Medulla oblongata (tissue), 1 donor: ENCODE measurements at regions not wholly inside any gene's neighbourhood (a gene's known extent, or its start where the extent isn't known, plus 50 kb on each side); places are given as distances from the start of the nearest gene placed in this dataset.
"Not testable (repeated sequence)": the region's sequence is repeated elsewhere in the genome, so short reads cannot be mapped to it uniquely, and the experiment has no call there.

Experiments used
- DNase-seq: peaks from one replicate; pipeline ENCODE4 v3.0.0-alpha.2; 2015; ENCODE audit errors: extremely low spot score

DNA sequence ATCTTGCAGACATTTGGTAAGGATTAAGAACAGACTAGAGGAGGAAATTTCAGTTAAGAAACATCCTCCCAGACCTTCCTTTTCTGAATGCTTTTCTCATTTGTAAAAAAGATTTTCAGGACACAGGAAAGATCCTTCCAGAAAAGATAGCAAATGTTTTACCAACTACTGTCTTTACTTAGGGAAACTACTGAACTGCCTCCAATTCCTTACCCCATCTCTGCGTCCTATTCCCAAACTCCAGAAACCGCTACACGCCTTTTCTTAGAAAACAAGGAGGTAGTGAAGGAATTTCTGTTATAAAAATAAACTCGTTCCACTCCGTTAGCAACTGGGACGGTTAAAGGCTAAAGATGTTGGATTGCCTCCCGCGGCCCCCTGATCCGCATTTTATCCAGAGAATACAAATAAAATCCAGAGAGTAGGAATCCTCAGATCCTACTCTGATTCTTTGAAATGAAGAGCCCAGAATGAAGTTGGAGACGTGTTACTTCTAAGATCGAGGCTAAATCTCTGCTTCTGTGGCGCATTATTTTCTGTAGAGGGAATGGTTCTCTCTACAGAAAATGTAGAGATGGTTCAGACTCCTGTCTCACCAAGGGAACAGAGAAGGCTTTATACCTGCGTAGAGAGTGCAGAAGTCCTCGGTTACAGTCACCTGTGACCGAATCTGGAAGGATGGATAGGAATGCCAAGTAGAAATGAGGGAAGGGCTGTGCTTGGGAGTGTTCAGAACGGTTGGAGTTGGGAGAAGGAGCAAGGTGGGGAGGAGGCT, 133.0 kb downstream of the GPX5 start:
- no peak for DNase-seq

DNA sequence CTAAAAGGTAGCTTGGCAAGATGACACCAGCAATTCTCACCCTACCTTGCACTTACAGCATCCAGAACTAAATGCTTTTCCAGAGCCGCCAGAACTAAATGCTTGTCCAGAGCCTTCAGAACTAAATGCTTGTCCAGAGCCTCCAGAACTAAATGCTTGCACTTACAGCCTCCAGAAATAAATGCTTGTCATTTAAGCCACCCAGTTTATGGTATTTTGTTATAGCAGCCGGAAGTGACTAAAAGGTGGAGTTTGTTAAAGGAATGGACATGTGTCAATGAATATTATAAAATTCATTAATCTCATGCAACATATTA, 133.5 kb downstream of the GPX5 start:
- DNase-seq = no peak

DNA sequence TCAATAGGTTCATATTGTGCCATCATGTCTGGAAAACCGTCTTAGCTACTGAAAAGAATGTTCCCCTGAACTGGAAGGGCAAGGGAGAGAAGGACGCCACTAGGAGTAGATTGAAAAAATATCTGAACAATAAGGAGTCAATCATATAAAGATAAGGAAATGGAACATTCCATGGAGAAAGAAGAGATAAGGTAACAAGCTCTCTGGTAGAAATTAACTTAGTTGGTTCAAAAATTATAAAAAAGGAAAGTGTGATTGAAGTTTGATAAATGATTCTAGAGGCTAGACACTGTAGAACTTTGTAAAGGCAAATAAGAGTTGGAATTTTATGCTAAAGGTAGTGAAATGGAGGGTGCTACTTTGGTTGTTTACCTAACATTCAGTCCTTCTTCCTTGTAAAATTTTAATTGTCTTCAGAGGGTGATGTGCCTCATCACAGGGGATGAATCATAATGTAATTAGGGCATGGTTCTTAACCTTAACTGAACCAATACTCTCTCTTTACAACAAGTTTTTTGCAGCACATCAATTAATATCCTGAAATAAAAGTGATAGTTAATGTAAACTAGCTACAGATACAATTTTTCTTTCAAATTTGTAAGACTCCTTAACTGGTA, 135.5 kb downstream of the GPX5 start:
- DNase-seq = no peak

DNA sequence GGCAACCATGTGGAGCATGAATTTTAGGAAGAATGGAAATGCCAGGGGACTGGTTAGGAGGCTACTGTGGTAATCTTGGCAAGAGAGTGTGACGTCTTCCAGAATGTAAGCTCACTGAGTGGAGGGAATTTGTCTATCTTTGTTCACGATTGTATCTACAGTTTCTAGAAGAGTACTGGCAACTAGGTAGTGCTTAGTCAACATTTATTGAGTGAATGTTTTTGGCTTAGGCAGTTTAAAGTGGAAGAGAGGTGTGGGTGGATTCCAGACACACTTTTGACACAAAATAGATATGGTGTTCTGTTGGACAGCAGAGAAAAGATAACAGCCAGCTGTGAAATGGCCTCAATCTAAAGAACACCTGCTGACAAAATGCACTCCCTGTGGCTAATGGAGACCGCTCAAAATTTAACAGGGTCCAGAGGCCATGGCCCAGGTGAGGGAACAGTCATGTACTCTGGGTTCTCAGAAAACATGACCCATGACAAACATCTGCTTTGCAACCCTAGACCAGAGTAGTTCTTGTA, 139.3 kb downstream of the GPX5 start:
- no peak for DNase-seq

DNA sequence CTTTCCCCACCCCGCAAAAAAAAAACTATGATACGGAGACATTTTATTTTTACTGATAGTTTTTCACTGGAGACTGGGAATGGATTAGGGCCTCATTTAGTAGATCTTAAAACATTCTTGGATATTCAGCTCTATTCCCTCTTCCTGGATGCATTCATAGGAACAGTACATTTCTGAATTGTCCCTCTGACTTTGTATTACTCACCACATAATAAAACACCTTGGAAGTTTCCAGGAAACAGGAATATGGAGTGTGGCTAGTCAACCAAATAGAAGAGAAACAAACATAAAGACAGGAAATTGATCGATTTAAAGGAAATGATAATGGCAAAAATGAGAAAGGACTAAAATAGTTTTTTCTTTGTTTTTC, 147.7 kb downstream of the GPX5 start:
- no peak for DNase-seq

DNA sequence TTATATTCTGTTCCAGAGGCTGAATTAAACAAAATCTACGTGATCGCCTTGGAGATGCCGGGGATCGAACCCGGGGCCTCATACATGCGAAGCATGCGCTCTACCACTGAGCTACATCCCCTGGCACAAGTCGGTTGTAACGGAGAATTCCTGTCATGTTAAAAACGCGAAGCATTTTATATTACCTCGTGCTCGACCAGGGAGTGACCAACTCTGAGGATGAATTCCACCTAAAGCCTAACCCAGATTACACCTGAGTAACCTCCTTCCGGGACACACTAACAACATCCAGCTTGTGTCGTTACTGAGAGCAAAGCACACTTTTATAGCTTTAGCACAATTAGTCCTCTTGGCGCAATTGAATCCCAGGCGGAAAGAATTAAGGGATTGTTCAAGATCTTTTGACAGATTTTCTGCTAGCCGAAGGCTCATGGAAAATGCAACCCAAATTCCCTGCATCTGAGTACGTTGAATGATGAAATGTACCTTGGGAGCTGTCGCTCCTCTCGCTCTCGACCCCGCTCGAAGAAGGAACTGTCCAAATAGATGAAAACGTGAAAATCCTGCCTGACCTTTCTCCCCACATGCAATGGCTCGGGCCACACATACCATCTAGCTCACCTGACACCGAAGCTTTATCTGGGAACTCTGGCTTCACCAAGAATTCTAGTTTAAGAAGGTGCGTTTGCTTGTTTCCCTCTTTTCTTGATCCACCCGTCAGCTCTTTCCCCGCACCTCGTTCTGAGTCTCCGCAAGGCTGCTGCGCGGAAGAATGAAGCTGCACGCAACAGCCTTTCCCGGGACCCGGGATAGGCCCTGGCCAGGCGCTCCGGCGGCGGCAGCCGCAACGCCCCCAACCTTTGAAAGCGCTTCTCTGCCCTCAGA, 148.3 kb downstream of the GPX5 start:
- DNase-seq = peak; percentile 4

DNA sequence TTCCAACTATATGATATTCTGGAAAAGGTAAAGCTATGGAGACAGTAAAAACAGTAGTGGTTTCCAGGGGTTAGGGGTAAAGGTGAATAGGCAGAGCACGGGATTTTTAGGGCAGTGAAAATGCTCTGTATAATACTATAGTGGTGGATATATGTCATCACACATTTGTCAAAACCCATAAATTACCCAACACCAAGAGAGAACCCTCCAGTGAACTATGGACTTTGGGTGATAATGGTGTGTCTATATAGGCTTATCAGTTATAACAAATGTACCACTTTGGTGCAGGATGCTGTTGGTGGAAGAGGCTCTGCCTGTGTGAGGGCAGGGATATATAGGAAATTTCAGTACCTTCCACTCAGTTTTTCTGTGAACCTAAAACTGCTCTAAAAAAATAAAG, 149.9 kb downstream of the GPX5 start:
- DNase-seq = no peak

DNA sequence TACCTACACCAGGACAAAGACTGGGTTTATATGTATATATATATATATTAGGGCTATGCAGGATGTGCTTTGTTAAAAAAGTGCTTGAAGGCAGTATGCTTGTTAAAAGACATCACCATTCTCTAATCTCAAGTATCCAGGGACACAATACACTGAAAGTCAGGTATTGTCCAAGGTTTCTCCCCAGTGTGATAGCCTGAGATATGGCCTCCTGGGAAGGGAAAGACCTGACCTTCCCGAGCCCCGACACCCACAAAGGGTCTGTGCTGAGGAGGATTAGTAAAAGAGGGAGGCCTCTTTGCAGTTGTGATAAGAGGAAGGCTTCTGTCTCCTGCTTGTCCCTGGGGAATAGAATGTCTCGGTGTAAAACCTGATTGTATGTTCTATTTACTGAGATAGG, 156.9 kb downstream of the GPX5 start:
- DNase-seq = no peak

DNA sequence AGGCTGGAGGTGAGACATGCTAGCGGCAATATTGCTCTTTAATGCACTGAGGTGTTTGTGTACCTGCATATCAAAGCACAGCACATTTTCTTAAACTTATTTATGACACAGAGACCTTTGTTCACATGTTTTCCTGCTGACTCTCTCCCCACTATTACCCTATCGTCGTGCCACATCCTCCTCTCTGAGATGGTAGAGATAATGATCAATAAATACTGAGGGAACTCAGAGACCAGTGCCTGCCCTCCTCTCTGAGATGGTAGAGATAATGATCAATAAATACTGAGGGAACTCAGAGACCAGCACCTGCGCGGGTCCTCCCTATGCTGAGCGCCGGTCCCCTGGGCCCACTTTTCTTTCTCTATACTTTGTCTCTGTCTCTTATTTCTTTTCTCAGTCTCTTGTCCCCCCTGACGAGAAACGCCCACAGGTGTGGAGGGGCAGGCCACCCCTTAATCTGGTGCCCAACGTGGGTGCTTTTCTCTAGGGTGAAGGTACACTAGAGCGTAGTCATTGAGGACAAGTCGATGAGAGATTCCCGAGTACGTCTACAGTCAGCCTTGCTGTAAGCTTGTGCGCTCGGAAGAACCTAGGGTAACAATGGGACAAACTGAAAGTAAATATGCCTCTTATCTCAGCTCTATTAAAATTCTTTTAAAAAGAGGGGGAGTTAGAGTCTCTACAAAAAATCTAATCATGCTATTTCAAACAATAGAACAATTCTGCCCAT, 157.4 kb downstream of the GPX5 start:
- not testable (repeated sequence) for DNase-seq

DNA sequence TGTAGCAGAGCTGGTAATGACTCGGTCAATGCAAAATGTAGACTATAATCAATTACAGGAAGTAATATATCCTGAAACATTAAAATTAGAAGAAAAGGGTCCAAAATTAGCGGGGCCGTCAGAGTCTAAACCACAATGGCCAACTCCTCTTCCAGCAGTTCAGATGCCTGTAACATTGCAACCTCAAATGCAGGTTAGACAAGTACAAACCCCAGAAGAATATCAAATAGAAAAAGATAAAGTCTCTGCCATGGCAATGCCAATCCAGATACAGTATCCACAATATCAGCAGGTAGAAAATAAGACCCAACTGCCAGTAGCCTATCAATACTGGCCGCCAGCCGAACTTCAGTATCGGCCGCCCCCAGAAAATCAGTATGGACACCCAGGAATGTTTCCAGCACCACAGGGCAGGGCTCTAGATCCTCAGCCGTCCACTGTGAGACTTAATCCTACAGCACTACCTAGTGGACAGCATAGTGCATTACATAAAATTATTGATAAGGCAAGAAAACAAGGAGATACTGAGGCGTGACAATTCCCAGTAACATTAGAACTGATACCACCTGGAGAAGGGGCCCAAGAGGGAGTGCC, 158.4 kb downstream of the GPX5 start:
- DNase-seq = peak; percentile 7

DNA sequence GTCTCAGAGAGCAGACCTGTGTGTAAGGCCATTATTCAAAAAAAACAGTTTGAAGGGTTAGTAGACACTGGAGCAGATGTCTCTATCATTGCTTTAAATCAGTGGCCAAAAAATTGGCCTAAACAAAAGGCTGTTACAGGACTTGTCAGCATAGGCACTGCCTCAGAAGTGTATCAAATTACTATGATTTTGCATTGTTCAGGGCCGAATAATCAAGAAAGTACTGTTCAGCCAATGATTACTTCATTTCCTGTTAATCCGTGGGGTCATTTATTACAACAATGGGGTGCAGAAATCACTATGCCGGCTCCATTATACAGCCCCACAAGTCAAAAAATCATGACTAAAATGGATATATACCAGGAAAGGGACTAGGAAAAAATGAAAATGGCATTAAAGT, 160.3 kb downstream of the GPX5 start:
- DNase-seq = not testable (repeated sequence)

DNA sequence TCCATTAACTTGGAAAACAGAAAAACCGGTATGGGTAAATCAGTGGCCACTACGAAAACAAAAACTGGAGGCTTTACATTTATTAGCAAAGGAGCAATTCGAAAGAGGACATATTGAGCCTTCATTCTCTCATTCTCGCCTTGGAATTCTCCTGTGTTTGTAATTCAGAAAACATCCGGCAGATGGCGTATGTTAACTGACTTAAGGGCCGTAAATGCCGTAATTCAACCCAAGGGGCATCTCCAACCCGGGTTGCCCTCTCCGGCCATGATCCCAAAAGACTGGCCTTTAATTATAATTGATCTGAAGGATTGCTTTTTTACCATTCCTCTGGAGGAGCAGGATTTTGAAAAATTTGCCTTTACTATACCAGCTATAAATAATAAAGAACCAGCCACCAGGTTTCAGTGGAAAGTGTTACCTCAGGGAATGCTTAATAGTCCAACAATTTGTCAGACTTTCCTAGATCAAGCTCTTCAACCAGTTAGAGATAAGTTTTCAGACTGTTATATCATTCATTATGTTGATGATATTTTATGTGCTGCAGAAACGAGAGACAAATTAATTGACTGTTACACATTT, 160.9 kb downstream of the GPX5 start:
- peak; percentile 85 for DNase-seq

DNA sequence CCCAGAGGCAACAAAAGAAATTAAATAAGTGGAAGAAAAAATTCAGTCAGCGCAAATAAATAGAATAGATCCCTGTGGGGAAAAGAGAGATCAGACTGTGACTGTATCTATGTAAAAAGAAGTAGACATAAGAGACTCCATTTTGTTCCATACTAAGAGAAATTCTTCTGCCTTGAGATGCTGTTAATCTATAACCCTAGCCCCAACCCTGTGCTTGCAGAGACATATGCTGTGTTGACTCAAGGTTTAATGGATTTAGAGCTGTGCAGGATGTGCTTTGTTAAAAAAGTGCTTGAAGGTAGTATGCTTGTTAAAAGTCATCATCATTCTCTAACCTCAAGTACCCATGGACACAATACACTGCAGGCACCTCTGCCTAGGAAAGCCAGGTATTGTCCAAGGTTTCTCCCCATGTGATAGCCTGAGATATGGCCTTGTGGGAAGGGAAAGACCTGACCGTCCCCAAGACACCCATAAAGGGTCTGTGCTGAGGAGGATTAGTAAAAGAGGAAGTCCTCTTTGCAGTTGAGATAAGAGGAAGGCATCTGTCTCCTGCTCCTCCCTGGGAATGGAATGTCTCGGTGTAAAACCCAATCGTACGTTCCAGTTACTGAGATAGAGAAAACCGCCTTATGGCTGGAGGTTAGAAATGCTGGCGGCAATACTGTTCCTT, 161.8 kb downstream of the GPX5 start:
- DNase-seq = not testable (repeated sequence)

DNA sequence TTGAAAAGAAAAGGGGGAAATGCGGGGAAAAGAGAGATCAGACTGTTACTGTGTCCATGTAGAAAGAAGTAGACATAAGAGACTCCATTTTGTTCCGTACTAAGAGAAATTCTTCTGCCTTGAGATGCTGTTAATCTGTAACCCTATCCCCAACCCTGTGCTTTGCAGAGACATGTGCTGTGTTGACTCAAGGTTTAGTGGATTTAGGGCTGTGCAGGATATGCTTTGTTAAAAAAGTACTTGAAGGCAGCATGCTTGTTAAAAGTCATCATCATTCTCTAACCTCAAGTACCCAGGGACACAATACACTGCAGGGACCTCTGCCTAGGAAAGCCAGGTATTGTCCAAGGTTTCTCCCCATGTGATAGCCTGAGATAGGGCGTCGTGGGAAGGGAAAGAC, 166.3 kb downstream of the GPX5 start:
- not testable (repeated sequence) for DNase-seq

DNA sequence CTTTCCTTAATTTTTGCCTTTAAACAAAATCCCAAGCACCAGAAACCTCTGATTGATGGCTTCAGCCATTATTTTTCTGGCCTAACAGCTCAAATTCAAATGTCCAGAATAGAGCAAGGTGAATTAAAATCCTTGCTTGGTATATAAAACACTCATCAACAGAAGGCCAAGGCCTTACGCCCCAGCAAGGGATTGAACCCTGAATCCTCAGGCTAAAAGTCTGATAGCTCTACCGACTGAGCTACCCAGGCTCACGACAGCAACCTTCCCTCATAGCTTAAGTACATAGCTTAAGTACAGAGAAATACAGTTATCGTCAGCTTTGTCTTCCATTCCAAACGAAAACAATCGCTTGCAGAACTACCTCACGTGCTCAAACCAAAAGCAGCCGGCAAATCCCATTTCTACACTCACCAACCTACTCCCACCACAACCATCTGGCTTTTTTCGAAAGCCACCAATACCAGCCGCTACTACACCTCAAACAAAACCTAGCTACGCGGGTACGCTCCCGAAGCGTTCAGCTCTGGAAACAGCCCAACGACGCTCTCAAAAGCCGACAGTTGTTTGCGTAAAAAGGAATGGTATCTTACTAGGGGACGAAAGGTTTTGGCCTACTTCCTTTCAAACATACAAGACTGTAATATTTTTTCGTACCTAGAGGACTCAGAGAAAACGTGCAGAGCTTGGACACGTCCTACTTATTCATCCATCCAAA, 167.5 kb downstream of the GPX5 start:
- no peak for DNase-seq

DNA sequence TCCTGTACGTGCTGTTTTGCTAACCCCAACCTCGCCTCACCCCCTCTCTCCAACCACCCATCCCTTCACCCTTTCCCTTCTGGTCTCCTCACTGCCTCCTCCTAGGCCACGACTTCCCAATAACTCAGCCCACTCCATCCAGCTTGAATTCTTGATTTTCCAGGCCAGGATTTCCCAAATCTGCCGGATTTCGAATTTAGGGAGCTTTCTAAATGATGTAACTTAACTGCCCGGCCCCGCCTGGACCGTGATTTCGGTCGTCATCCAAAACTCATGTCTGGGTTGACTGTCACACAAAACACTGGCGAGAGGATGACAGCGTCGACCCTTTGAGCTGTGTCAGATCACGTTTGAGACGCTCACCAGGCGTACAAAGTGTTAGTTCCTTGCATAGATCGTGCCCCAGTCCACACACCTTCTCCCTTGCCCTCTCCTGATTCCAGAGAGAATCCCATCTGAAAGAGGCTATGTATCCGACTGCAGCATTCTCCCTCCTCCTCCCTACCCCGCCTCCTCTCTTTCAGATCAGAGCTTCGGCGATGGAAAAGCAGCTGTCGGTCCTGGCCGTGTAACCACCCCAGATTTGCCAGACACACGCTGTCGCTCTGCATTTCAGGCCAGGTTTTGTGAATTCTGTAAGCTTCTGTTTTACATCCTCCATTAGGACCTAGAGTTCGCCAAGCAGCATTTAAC, 168.2 kb downstream of the GPX5 start:
- DNase-seq = no peak

DNA sequence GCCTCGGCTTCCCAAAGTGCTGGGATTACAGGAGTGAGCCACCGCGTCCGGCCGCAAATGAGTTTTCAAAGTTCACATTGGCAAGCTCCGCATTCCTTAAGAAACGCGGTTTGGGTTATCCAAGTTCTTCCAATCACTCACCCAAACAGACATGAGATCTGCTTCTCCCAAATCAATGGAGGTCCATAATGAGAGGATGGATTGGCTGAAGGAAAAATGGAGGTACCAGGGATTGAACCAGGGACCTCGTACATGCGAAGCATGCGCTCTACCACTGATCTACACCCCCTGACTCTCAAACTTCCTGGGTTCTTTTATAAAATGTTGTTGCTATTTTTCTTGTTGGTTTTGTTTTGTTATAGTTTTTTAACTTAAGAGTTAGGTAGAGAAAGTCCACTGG, 170.0 kb downstream of the GPX5 start:
- DNase-seq = no peak

DNA sequence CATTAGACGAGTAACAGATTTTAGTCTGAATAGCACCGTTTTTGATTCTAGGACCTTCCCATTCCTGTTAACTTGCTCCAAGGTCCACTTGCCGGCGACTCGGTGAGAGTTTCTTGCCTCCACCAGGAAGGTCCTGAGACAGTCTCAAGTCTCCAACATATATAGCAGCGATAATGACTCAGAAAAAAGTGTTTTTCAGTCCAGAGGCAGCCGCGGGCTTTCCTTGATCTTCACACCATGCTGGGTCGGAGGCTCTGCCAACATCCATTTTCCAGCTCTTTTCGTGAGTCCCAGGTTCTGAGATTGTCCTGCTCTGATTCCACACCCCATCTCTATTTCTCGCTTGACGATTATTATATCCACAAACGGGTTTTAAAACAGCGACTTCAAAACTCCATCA, 170.5 kb downstream of the GPX5 start:
- DNase-seq = no peak

DNA sequence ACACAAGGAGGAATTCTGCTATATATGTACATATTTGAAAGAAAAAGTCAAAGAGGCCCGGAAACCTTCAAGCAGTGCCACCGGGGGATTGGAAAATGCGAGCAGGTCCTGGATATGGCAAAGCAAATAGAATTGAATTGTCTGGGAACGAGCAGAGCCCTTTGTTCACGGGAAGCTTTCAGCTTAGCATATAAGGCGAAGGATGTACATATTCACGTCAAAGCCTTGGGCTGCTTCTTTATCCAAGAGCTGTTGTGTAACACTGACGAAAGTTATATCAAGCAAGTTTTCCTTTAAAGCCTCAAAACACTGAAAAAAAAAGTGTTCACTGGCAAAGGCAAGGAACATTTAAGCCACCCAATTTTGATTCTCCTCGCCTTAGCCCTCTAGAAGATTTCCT, 171.0 kb downstream of the GPX5 start:
- no peak for DNase-seq
